ENCODE measurements at regions not wholly inside any gene's neighbourhood (a gene's known extent, or its start where the extent isn't known, plus 50 kb on each side); places are given as distances from the start of the nearest gene placed in this dataset.

- no peak for DNase-seq
- Mint-ChIP-seq H3K27ac (peak overlapping the region; percentile 52), H3K36me3 (ENCODE audit: low read depth) (peaks cover 5% of the 10 kb centered on the region), H3K27me3 (ENCODE audit: low read depth, poor library complexity) (no peaks in the 10 kb centered on the region), H3K4me3 (no peak overlapping the region), H3K9me3 (peaks cover 53% of the 10 kb centered on the region), H3K4me1 (peaks cover 21% of the 10 kb centered on the region)
- no peak for TF ChIP-seq CTCF (IDR thresholded peaks at IDR 0.05)
These were observed 107.9 kb upstream of the FAM180A start for GRCh38 chr7:135856356-135857144.

- Mint-ChIP-seq H3K27ac (peak overlapping the region; percentile 52), H3K9me3 (peaks cover 46% of the 10 kb centered on the region), H3K4me1 (peaks cover 21% of the 10 kb centered on the region), H3K36me3 (ENCODE audit: low read depth) (peaks cover 3% of the 10 kb centered on the region), H3K4me3 (no peak overlapping the region), H3K27me3 (ENCODE audit: low read depth, poor library complexity) (no peaks in the 10 kb centered on the region)
- DNase-seq = no peak
- no peak for TF ChIP-seq CTCF (IDR thresholded peaks at IDR 0.05)
These were observed 107.2 kb upstream of the FAM180A start for GRCh38 chr7:135855846-135856245.

- Mint-ChIP-seq H3K27me3 (ENCODE audit: low read depth, poor library complexity) (no peaks in the 10 kb centered on the region), H3K36me3 (ENCODE audit: low read depth) (no peaks in the 10 kb centered on the region), H3K4me1 (peaks cover 21% of the 10 kb centered on the region), H3K27ac (peak overlapping the region; percentile 92), H3K9me3 (peaks cover 37% of the 10 kb centered on the region), H3K4me3 (no peak overlapping the region)
- no peak for DNase-seq
- no peak for TF ChIP-seq CTCF (IDR thresholded peaks at IDR 0.05)
These were observed 104.9 kb upstream of the FAM180A start for GRCh38 chr7:135853499-135853898.

GRCh38 chr7:135853008-135853407, 104.4 kb upstream of the FAM180A start:
- peaks cover 21% of the 10 kb centered on the region for H3K4me1 Mint-ChIP-seq
- H3K27ac Mint-ChIP-seq = peak overlapping the region; percentile 92
- H3K4me3 Mint-ChIP-seq = no peak overlapping the region
- peaks cover 37% of the 10 kb centered on the region for H3K9me3 Mint-ChIP-seq
- no peak for DNase-seq
- TF ChIP-seq CTCF (IDR thresholded peaks at IDR 0.05) = no peak
- H3K36me3 Mint-ChIP-seq (ENCODE audit: low read depth) = no peaks in the 10 kb centered on the region
- H3K27me3 Mint-ChIP-seq (ENCODE audit: low read depth, poor library complexity) = no peaks in the 10 kb centered on the region

- no peaks in the 10 kb centered on the region for H3K36me3 Mint-ChIP-seq (ENCODE audit: low read depth)
- no peak overlapping the region for H3K4me3 Mint-ChIP-seq
- no peak overlapping the region for H3K27ac Mint-ChIP-seq
- no peaks in the 10 kb centered on the region for H3K27me3 Mint-ChIP-seq (ENCODE audit: low read depth, poor library complexity)
- no peak for DNase-seq
- peaks cover 7% of the 10 kb centered on the region for H3K4me1 Mint-ChIP-seq
- TF ChIP-seq CTCF (IDR thresholded peaks at IDR 0.05) = no peak
- H3K9me3 Mint-ChIP-seq = peaks cover 9% of the 10 kb centered on the region
These were observed 98.6 kb upstream of the FAM180A start for GRCh38 chr7:135847242-135847641.

- Mint-ChIP-seq H3K4me3 (no peak overlapping the region), H3K27me3 (ENCODE audit: low read depth, poor library complexity) (no peaks in the 10 kb centered on the region), H3K36me3 (ENCODE audit: low read depth) (no peaks in the 10 kb centered on the region), H3K9me3 (peaks cover 3% of the 10 kb centered on the region), H3K4me1 (peaks cover 13% of the 10 kb centered on the region), H3K27ac (no peak overlapping the region)
- DNase-seq = no peak
- no peak for TF ChIP-seq CTCF (IDR thresholded peaks at IDR 0.05)
These were observed 97.7 kb upstream of the FAM180A start for GRCh38 chr7:135846339-135846738.
